GM21825 (cell line): ENCODE measurements at regions not wholly inside any gene's neighbourhood (a gene's known extent, or its start where the extent isn't known, plus 50 kb on each side); places are given as distances from the start of the nearest gene placed in this dataset.

Experiments used
- ATAC-seq: cut with Tn5 transposase; IDR thresholded peaks from one replicate; pipeline ENCODE4 v1.9.1; 2021; ENCODE audit warnings: mild to moderate bottlenecking, moderate library complexity; ENCODE audit not compliant: unreplicated experiment

DNA sequence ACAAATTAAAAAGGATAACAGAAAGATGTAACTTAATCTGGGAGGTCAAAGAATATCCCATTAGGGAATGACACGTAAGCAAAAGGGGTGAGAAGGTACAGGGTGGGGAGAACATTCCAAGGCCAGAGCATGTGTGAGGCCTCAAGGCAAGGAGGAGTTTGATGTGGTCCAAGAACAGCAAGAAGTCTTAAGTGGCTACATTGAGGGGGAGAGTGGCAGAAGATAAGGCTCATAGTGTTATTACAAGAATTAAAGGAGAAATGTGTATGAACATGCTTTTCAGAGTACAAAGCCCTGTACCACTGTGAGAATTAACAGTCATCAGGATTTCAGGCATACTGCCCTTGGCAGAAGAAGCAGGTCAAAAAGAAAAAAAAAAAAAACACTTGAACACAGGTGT lies 174.4 kb upstream of the ERBB4 start:
- ATAC-seq, result no peak

DNA sequence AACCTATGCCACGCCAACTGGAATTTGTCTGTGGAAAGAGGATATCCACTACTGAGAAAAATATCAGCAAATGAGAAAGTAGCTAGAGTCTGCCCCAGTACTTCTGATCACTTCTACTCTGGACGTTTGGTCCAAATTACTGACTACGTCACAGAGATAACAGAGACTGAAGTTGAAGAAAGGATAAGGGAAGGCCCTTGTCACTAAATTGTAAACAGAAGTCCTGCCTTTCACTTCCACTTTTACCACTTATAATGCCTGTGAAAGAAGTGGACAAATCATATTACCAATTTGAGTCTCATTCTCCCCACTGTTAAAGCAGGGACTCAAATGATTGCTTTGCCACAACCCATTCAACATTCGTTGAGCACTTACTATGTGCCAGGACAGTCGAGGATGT lies 173.9 kb upstream of the ERBB4 start:
- peak; percentile 55 for ATAC-seq

DNA sequence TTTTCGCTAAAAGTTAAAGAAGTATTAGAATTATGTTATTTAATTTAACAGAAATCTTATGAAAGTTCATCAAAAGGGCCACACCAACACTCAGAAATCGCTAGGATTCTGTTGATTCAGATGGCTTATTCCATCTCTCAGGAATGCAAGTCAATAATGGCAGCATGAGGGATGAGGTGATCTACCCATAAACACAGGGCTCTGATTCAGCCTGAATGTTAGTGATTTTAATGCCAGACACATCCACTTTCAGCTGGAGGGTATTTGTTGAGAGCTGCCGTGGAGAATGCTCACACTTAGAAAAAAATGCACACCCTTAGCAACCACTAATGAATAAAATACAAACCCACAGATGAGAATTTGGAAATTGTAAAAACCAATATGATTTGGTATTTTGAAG lies 173.3 kb upstream of the ERBB4 start:
- no peak for ATAC-seq

DNA sequence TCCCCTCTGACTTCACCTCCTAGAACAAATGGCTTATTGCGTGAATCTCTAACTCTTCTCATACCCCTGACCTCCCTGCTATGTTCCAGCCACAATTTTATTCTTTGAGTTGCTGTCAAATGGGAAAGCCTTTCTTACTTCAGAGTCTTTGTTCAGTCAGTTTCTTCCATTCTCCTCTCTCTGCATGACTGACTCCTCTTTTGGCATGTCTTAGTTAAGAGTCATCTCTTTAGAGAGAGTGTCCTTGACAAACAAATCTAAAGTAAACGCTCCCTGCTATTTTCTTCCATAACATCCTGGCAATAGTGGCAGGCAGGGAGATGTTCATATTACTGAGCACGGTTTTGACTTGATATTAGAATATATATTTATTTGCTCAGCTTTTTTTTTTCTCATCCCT lies 170.7 kb upstream of the ERBB4 start:
- ATAC-seq, result no peak

DNA sequence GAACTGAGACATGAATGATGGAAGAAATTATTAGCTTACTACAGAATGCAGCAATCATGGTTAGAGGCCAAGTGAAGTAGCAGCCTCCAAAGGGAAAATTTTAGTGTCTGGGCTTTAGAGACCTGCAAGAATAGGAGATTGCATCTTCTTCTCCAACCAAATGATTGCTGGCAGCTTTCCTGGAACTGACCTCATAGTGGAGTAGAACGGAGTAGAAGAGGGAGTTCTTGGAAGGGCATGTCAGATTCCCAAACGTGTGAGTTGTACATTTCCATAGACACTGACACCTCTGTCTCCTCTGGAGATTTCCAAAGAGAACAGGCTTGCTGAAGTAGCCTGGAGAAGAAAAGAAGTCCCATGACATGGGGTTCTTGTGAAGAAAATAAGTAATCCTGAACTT lies 169.8 kb upstream of the ERBB4 start:
- ATAC-seq, result no peak

DNA sequence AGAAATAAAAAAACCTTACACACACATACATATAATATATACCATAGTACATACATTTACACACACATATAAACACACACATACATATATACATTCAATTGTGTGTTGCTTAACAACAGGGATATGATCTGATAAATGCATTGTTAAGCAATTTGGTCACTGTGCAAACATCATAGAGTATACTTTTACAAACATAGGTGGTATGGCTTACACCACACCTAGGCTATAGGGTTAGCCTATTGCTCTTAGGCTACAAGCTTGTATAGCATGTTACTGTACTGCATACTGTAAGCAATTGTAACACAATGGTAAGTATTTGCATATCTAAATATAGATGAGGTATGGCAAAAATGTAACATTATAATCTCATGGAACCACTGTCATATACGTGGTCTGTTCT lies 156.8 kb upstream of the ERBB4 start:
- no peak for ATAC-seq

DNA sequence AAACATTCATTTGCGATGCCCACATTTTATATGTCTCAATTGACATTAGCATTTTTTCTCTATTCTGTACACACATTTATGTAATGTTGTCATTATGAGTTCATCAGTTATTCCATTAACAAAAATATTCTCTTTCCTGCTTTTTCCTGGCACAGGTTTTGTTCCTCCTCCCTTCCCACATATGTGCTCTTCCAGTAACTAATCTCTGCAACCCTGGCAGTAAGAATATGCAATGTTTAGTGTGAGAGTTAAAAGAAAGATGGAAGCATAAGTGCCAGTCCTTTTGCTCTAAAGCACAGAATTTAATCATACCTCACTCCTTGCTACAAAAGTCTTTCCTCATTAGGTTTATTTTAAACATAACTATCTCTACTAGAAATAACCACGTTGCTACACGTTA lies 155.8 kb upstream of the ERBB4 start:
- no peak for ATAC-seq

DNA sequence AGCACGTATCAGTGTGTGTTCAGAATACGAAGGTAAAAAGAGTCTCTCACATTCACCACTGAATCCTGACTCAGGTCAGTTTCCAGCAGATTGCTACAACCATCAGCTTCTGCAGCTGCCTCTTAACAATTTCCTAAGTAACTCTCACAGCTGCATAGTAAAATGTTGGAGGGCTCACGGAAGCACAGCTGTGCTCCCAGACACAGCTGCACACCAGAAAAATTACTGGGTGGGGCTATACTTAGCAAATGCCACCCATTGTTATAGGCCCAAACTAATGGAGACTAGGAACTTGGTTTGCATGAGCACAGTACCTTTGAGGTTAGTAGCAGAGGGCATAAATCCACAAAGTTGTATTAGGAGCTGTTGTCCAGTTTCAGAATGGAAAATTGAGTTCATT lies 153.9 kb upstream of the ERBB4 start:
- ATAC-seq, result no peak

DNA sequence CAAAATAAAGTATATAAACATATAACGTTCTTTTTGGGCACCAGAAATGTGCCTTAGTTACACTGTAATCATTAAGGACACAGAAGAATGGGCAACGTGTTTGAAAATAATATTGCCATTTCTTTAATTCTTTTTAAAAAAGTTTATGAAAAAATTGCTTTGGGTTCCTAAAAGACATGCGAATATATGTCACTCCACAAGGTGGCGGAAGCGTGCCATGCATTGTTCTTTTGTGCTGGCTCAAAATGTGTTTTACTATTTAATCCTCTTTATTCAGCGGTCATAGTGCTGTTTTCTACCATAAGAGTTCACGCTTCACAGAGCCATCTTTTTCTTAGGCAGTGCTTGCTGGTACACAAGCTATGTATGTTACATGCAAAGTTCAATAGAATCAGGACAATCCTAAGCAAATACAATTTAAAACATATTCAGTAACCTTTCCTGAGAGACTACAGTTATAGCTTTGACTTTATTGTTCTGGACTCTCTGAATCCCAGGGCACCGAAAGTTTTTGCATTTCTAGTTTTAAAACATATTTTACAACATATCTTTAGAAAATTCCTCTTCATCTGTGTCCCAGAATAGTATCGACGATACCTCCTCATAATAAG lies 147.8 kb upstream of the ERBB4 start:
- ATAC-seq, result peak; percentile 79

DNA sequence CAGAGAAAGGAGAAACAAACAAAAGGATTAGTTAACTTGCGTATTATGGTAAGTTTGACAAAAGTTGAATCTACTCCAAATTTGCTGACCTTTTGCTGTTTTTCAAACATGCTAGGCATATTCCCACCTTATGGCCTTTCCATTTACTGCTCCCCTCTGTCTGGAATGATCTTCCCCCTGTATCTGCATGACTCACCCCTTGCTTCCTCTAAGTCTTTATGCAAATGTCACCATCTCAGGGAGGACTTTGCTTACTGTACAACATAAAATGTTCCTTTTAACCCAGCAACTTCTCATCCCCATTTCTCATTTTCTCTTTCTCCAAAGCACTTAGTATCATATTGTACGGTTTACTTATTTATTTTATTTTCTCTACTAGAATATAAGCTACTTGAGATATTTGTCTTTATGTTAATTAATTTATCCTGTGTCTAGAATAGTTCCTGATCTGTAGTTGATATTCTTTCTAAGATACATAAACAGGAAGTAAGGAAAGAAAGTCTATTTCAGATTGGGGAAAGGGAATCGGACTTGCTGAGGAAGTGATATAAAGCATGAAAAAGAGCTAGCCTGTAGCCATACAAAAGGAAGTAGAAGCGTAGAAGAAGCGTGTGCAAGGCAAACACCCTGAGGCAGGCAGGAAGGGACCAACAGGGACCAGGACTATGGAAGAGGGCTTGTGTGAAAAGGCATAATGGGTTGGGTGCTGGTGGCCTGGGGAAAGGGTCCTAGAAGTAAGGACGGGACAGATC lies 144.9 kb upstream of the ERBB4 start:
- ATAC-seq, result no peak

DNA sequence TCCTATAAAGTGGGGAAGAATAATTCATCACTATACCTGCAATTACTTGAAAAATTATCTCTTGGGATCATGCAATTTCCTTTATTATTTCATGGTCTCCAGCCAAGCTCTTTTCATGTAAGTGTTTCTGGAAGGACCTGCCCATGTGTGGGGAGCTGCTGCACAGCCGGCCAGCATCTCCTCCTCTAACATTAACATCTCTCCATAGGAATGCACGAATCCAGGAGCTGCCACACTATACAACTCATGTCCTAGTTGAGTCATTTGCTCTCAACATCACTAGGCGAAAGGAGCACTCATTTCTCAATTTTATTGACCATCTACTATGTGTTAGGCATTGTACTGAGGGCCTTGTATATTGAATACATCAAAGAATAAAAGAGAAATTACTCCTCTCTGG lies 144.3 kb upstream of the ERBB4 start:
- ATAC-seq, result no peak

DNA sequence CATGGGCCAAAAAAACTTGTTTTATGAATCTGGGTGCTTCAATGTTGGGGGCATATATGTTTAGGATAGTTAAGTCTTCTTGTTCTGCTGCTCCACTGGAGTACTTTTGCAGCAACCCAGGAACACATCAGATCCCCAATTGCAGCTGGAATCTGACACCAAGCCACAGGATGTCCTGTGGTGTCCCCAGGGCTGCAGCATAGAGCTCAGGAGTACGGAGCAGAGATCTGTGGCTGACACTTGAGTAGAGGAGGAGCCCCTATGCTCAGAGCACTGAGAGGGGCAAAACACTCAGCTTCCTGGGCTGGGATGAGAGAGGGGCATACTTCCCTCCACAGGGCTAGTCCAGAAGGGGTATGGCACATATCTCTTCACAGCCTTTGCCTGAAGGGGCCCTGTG lies 138.9 kb upstream of the ERBB4 start:
- no peak for ATAC-seq

DNA sequence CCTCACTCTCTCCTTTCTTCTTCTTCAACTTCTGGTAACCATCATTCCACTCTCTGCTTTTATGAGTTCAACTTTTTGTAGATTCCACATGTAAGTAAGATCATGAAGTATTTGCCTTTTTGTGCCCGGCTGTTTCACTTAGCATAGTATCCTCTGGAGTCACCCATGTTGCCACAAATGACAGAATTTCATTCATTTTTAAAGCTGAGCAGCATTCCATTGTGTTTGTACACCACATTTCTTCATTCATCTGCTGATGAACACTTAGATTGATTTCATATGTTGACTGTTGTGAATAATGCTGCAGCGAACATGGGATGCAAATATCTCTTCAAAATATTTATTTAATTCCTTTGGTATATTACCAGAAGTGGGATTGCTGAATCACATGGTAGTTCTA lies 133.6 kb upstream of the ERBB4 start:
- ATAC-seq, result no peak

DNA sequence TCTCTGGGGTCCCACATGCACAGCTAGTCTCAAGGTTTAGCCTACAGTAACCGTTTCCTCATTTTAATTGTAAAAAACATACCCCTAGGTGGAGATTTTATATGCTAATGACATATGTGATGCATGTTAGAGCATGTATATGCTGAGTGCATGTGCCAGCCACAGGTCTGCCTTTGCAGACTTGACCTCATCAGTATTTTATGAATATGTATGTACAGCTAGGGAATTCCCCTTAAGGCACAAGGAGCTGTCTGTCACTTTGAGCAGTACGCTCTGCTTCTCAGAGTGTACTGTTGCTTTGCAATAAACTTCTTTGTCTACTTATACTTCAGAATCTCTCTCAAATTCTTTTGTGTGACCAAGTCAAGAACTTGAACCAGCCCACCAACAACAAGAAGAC lies 131.2 kb upstream of the ERBB4 start:
- ATAC-seq, result no peak

DNA sequence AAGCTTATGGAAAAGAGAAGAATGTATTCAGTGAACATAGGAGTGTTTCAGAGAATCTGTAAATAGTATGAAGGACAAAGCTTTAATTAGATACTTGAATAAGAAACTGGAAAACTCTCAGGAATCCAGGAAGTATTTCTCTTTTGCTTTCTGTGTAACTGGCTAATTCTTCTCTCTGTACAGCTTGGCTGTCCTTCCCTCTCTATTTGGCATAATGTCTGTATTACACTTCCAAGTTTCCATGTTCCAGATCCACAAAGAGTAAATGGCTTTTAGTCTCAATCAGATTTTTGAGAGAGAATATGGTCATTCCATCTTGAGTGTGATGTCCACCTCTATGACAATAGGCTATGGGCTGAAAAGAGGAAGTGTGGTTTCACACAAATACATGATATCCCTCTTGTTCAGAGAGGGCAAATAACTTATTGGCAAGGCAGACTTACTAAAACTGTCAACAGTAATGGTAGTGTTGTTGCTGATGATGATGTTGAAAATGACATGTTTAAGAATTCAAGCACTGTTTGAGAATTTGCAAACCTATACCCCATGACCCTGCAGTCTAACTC lies 129.2 kb upstream of the ERBB4 start:
- no peak for ATAC-seq

DNA sequence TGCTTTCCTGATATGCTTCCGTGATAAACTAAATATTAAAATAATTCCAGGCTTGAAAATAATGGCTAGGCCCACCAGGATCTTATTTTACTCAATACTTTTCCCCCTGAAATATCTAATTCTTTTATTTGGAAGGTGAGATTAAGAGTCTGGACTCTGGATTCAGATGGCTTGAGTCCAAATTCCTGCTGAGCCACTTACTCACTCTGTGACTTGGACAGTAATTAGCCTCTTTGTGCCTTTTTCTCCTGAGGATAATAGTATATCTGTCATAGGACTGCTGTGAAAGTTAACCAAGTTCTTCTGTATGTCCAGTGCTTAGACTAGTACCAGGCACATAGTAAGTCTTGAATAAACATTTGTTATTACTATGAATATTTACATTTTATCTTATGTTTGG lies 127.3 kb upstream of the ERBB4 start:
- ATAC-seq, result no peak

DNA sequence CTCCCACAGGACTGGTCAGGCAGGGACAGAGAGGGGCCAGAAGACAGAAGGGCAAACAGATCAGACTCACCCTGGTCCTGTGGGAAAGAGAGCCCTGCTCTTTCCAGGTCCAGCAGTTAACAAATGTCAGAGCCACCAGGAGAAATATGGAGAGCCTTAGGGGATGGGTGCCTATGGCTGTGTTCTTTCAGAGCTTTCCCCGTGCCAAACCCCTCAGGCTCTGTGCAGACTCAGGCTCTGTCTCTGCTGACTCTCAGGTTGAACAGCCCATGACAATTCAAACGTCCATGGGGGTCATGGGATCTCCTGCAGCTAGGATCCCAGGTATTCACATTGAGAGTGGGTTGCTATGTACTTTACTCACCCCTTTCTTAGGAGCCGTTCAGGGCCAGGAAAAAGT lies 120.8 kb upstream of the ERBB4 start:
- ATAC-seq, result no peak

DNA sequence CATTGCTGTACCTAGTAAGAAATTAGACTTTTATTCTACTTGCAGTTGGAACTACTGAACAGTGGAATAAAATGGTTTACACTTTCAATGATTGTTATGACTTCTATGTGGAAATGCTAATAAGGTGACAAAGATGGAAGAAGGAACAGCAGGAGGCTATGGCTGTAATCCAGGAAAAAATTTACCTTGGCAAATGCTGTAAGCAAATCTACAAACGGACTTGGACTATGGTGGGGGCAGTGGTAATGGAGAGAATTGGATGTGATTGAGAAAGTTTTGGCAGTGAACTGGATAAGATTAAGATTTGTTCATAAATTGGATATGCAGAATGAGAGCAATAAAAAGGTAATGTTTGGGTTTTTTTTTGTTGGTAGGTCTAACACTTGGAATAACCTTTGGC lies 111.0 kb upstream of the ERBB4 start:
- no peak for ATAC-seq

DNA sequence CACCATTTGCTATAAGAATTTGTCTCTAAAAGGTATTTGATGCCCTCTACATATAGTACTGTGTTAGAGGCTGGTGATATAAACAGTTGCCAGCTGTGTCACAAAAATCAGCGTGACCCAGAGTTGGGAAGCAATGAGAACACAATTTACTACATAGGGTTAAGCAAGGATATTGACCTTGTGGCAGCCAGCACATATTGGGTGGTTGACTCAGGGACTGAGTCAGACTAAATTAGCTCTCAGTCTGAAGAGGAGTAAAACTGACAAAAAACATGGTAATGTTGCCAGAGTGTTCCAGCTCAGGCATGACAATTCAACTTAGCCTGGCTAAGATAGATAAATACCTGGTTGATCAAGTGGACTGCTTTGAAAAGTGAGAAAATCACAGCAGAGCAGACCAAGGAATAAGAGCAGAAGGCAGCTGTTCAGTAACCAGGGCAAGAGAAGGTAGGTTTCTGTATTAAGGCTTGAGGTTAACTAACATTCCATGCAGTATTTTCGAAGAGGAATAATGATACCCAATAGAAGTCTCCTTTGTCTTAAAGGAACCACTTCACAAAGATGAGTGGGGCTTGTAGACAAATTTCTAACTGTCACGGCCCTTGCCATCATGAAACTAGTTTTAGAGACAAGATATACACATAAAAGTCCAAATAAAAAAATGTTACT lies 108.2 kb upstream of the ERBB4 start:
- ATAC-seq, result no peak

DNA sequence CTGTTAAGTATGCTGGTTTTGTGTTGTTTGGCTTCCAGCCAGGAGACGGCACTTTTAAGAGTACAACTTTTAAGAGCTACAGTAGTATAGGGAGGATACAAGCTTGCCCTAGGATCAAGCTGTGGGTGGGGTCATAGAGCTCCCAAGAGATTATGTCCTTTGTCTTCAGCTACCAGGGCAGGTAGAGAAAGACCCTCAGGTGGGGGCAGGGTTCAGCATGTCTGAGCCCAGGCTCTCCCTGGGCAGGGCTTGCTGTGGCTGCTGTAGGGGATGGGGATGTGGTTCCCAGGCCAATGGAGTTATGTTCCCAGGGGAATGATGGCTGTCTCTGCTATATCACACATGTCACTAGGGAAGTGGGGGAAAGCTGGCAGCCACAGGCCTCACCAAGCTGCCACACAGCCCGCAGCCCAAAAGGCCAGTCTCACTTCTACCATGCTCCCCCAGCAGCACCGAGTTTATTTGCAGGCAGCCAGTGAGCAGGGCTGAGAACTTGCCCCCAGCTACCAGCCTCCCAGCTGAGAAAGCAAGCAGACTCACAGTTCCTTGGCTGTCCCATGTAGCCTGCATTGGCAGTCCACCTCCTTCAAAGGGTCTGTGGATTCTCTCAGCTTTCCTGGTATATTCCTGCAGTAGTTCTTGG lies 105.7 kb upstream of the ERBB4 start:
- no peak for ATAC-seq

DNA sequence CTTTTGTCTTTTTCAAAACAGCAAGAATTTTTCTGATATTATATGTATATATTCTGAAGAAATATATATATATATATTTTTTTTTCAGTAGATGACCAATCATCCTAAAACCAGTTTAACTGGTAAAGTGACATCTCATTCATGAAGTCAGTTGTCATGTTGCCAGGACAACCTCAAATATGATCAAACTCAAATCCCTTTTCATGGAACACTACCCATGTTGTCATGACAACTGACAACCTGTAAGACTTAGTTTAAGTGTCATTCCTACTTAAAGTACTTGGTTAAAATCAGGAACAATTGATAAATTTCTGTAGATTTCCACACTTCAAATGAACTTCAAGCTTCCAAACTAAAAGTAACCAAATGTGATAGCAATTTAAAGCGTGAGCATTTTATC lies 101.8 kb upstream of the ERBB4 start:
- no peak for ATAC-seq

DNA sequence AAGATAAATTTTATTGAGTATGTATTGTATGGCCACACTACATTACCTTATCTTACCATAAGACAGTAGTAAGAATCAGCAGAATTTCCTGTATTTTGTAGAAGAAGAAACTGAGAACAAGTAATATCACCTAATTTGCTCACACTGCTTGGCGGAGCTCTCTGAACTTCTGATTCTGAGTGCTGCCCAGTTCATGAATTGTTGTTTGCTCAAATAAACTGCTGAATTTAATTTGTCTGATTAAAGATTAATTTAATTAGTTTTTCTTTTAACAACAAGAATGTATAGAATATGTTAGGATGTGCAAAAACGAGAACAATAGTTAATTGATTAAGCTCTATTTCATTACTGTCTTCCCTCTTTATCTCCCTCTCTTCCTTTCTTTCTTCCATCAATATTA lies 100.1 kb upstream of the ERBB4 start:
- no peak for ATAC-seq
